Activated naive CD4-positive, alpha-beta T cell treated with anti-CD3 and anti-CD28 coated beads for 36 hours (primary cell): ENCODE measurements at regions not wholly inside any gene's neighbourhood (a gene's known extent, or its start where the extent isn't known, plus 50 kb on each side); places are given as distances from the start of the nearest gene placed in this dataset.

Source experiments
- CTCF ChIA-PET: fragments of 350-600 bp; sonication (Branson Sonifier 250); formaldehyde crosslinking; loops from one replicate; lab custom pipeline; 2021; ENCODE audit warnings: antibody characterized with exemption; lab: Charles Lee
- DNase-seq: peaks from one replicate; pipeline ENCODE4 v3.0.0-alpha.2; 2020
- H3K27ac Mint-ChIP-seq: one replicate; pipeline ENCODE4 v1.8.0; 2021; ENCODE audit warnings: mild to moderate bottlenecking, mixed read lengths
- H3K27me3 Mint-ChIP-seq: one replicate; pipeline ENCODE4 v1.8.0; 2021; ENCODE audit warnings: low read depth, mixed read lengths
- H3K36me3 Mint-ChIP-seq: one replicate; pipeline ENCODE4 v1.8.0; 2021; ENCODE audit warnings: low read depth, mixed read lengths
- H3K4me1 Mint-ChIP-seq: one replicate; pipeline ENCODE4 v1.8.0; 2021; ENCODE audit warnings: low read depth, mixed read lengths
- H3K4me3 Mint-ChIP-seq: one replicate; pipeline ENCODE4 v1.8.0; 2021; ENCODE audit warnings: mild to moderate bottlenecking, moderate library complexity, mixed read lengths
- H3K9me3 Mint-ChIP-seq: one replicate; pipeline ENCODE4 v1.8.0; 2021; ENCODE audit warnings: mixed read lengths
- intact Hi-C: fragments of 100-400 bp; cut with micrococcal nuclease; formaldehyde crosslinking; loops from one replicate; pipeline ENCODE4 v1.15.1; 2023

GRCh38 chr14:100435459-100435858 lies 112.3 kb downstream of the SLC25A47 start:
- Mint-ChIP-seq H3K4me1 (peaks cover 11% of the 10 kb centered on the region), H3K9me3 (no peaks in the 10 kb centered on the region), H3K4me3 (no peak overlapping the region), H3K27ac (no peak overlapping the region), H3K27me3 (no peaks in the 10 kb centered on the region), H3K36me3 (no peaks in the 10 kb centered on the region)
- no peak for DNase-seq
- intact Hi-C loops, result no loop called here
- CTCF ChIA-PET, result interaction anchor here (1.0 to 1.6 kb wide), 2 partner anchors 51 to 217 kb away, joined by 3 to 5 read pairs; no protein-coding TSS in a partner anchor

GRCh38 chr14:100436745-100437406 lies 113.7 kb downstream of the SLC25A47 start:
- no peak for DNase-seq
- Mint-ChIP-seq H3K36me3 (no peaks in the 10 kb centered on the region), H3K4me1 (peaks cover 18% of the 10 kb centered on the region), H3K4me3 (no peak overlapping the region), H3K27me3 (no peaks in the 10 kb centered on the region), H3K27ac (no peak overlapping the region), H3K9me3 (no peaks in the 10 kb centered on the region)
- intact Hi-C loops, result no loop called here
- CTCF ChIA-PET, result interaction anchor here (1.6 kb wide), 1 partner anchor 216 kb away, joined by 5 read pairs; no protein-coding TSS in a partner anchor

GRCh38 chr14:100438271-100438670 lies 115.1 kb downstream of the SLC25A47 start:
- Mint-ChIP-seq H3K27ac (no peak overlapping the region), H3K4me1 (peaks cover 18% of the 10 kb centered on the region), H3K9me3 (no peaks in the 10 kb centered on the region), H3K36me3 (no peaks in the 10 kb centered on the region), H3K27me3 (no peaks in the 10 kb centered on the region), H3K4me3 (no peak overlapping the region)
- DNase-seq, result no peak
- intact Hi-C loops, result no loop called here
- CTCF ChIA-PET, result interaction anchor here (0.9 to 2.1 kb wide), 2 partner anchors 207 to 225 kb away, joined by 3 to 9 read pairs; no protein-coding TSS in a partner anchor

GRCh38 chr14:100438678-100439592 lies 115.8 kb downstream of the SLC25A47 start:
- Mint-ChIP-seq H3K27ac (no peak overlapping the region), H3K36me3 (no peaks in the 10 kb centered on the region), H3K27me3 (no peaks in the 10 kb centered on the region), H3K4me1 (peaks cover 18% of the 10 kb centered on the region), H3K9me3 (no peaks in the 10 kb centered on the region), H3K4me3 (no peak overlapping the region)
- intact Hi-C loops, result no loop called here
- CTCF ChIA-PET, result interaction anchor here (0.6 to 2.1 kb wide), 6 partner anchors 53 to 224 kb away, joined by 3 to 9 read pairs (median 4); no protein-coding TSS in a partner anchor
- DNase-seq, result peak; percentile 68

GRCh38 chr14:100439781-100440180 lies 116.6 kb downstream of the SLC25A47 start:
- no peaks in the 10 kb centered on the region for H3K9me3 Mint-ChIP-seq
- no peak for DNase-seq
- H3K4me1 Mint-ChIP-seq, result peaks cover 14% of the 10 kb centered on the region
- H3K36me3 Mint-ChIP-seq, result no peaks in the 10 kb centered on the region
- intact Hi-C loops, result loop anchor here (1.0 kb wide), 2 partner anchors 206 to 214 kb away; no protein-coding TSS in a partner anchor
- no peak overlapping the region for H3K27ac Mint-ChIP-seq
- CTCF ChIA-PET, result interaction anchor here (0.6 to 3.4 kb wide), 7 partner anchors 19 to 219 kb away, joined by 3 to 22 read pairs (median 5); no protein-coding TSS in a partner anchor
- no peak overlapping the region for H3K4me3 Mint-ChIP-seq
- no peaks in the 10 kb centered on the region for H3K27me3 Mint-ChIP-seq

GRCh38 chr14:100440207-100440631 lies 117.1 kb downstream of the SLC25A47 start:
- H3K27ac Mint-ChIP-seq, result no peak overlapping the region
- intact Hi-C loops, result loop anchor here (1.0 kb wide), 2 partner anchors 205 to 213 kb away; no protein-coding TSS in a partner anchor
- CTCF ChIA-PET, result interaction anchor here (0.8 to 3.4 kb wide), 5 partner anchors 19 to 219 kb away, joined by 3 to 22 read pairs (median 5); no protein-coding TSS in a partner anchor
- H3K4me3 Mint-ChIP-seq, result no peak overlapping the region
- H3K9me3 Mint-ChIP-seq, result no peaks in the 10 kb centered on the region
- DNase-seq, result peak; percentile 63
- H3K27me3 Mint-ChIP-seq, result no peaks in the 10 kb centered on the region
- no peaks in the 10 kb centered on the region for H3K36me3 Mint-ChIP-seq
- peaks cover 14% of the 10 kb centered on the region for H3K4me1 Mint-ChIP-seq

GRCh38 chr14:100440758-100441203 lies 117.6 kb downstream of the SLC25A47 start:
- CTCF ChIA-PET, result interaction anchor here (0.5 to 3.4 kb wide), 4 partner anchors 68 to 213 kb away, joined by 3 to 22 read pairs (median 6); no protein-coding TSS in a partner anchor
- Mint-ChIP-seq H3K4me3 (no peak overlapping the region), H3K36me3 (no peaks in the 10 kb centered on the region), H3K4me1 (peaks cover 14% of the 10 kb centered on the region), H3K27me3 (no peaks in the 10 kb centered on the region), H3K27ac (no peak overlapping the region), H3K9me3 (no peaks in the 10 kb centered on the region)
- intact Hi-C loops, result loop anchor here (1.0 kb wide), 2 partner anchors 205 to 213 kb away; no protein-coding TSS in a partner anchor
- DNase-seq, result no peak

GRCh38 chr14:100441271-100441947 lies 118.3 kb downstream of the SLC25A47 start:
- Mint-ChIP-seq H3K27ac (no peak overlapping the region), H3K36me3 (no peaks in the 10 kb centered on the region), H3K27me3 (no peaks in the 10 kb centered on the region), H3K9me3 (no peaks in the 10 kb centered on the region), H3K4me3 (no peak overlapping the region), H3K4me1 (peaks cover 14% of the 10 kb centered on the region)
- no peak for DNase-seq
- intact Hi-C loops, result no loop called here
- CTCF ChIA-PET, result interaction anchor here (1.3 to 3.4 kb wide), 2 partner anchors 205 to 212 kb away, joined by 6 to 22 read pairs; no protein-coding TSS in a partner anchor

- H3K4me1 Mint-ChIP-seq, result peaks cover 14% of the 10 kb centered on the region
- H3K4me3 Mint-ChIP-seq, result no peak overlapping the region
- no peaks in the 10 kb centered on the region for H3K9me3 Mint-ChIP-seq
- no peak for DNase-seq
- H3K27ac Mint-ChIP-seq, result no peak overlapping the region
- H3K27me3 Mint-ChIP-seq, result no peaks in the 10 kb centered on the region
- CTCF ChIA-PET, result interaction anchor here (1.3 to 3.4 kb wide), 2 partner anchors 204 to 211 kb away, joined by 6 to 22 read pairs; no protein-coding TSS in a partner anchor
- no peaks in the 10 kb centered on the region for H3K36me3 Mint-ChIP-seq
- intact Hi-C loops, result no loop called here
Measured at GRCh38 chr14:100442036-100442435, 118.9 kb downstream of the SLC25A47 start.

- intact Hi-C loops, result no loop called here
- DNase-seq, result no peak
- Mint-ChIP-seq H3K36me3 (no peaks in the 10 kb centered on the region), H3K27ac (no peak overlapping the region), H3K9me3 (no peaks in the 10 kb centered on the region), H3K27me3 (no peaks in the 10 kb centered on the region), H3K4me3 (no peak overlapping the region), H3K4me1 (peaks cover 18% of the 10 kb centered on the region)
- CTCF ChIA-PET, result interaction anchor here (3.4 kb wide), 1 partner anchor 203 kb away, joined by 22 read pairs; no protein-coding TSS in a partner anchor
Measured at GRCh38 chr14:100442498-100443490, 119.7 kb downstream of the SLC25A47 start.
